HPDE6-E6E7 (cell line): ENCODE measurements at regions not wholly inside any gene's neighbourhood (a gene's known extent, or its start where the extent isn't known, plus 50 kb on each side); places are given as distances from the start of the nearest gene placed in this dataset.
"Not testable (repeated sequence)": the region's sequence is repeated elsewhere in the genome, so short reads cannot be mapped to it uniquely, and the experiment has no call there.

Experiments used
- DNase-seq: peaks from one replicate; pipeline ENCODE4 v3.0.0; 2011; ENCODE audit warnings: missing footprints; ENCODE audit errors: extremely low spot score

DNA sequence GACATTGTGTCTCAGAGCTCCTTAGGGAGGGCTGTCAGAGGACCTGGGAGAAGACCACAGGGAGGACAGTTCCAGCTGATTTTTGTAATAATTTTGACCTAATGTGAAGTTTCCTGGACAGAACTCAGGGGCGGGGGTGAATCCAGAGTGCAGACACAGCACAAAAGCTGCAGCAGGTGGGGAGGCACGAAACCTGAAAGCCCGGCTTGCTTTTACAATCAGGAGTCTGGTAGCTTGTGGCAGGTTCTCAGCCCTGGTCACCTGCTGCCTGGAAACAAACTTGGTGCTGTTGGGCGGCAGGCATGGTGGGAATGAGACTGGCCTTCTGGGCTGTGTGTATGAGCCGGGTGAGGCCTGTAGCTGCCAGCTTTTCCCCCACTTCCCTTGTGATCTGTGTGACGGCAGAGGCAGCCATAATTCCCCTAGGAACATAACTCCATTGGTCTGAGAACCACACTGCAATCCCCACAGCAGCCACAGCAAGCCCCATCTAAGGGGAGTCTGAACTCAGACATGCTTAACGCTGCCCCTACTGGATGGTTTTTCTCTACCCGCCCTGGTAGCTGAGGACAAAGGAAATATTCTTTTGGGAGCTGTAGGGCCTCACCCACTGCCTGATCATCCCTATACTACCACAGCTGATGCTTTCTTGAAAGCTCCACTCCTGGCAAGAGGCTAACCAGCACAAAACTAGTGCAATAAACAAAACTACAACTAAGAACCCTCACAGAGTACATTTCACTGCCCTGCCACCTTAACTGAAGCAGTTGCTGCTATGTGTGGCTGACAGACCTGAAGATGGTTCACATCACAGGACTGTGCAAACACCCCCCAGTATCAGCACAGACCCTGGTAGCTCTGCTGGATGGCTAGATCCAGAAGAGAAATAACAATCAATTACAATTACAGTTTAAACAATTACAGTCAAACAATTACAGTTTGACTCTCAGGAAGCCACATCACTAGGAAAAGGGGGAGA, 1055.1 kb upstream of the GJE1 start:
- peak; percentile 2 for DNase-seq

DNA sequence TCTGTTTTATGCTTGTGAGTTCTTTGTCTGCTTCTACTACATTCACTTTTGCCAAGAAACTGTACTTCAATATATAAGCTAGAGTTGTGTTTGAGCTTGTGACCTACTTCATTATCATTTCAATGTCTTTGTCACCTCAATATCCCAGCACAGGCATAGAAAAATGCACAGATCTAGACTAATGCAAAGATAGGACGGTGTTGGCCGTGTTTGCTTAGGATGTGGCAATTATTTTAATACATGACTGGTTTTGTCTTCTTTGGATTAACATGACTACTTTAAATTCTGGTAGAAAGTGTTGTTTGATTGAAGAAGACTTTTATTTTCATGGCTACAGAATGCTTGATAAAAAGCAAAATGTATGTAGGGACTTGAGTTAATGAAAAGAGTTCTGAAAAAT, 1075.0 kb upstream of the GJE1 start:
- DNase-seq: no peak

DNA sequence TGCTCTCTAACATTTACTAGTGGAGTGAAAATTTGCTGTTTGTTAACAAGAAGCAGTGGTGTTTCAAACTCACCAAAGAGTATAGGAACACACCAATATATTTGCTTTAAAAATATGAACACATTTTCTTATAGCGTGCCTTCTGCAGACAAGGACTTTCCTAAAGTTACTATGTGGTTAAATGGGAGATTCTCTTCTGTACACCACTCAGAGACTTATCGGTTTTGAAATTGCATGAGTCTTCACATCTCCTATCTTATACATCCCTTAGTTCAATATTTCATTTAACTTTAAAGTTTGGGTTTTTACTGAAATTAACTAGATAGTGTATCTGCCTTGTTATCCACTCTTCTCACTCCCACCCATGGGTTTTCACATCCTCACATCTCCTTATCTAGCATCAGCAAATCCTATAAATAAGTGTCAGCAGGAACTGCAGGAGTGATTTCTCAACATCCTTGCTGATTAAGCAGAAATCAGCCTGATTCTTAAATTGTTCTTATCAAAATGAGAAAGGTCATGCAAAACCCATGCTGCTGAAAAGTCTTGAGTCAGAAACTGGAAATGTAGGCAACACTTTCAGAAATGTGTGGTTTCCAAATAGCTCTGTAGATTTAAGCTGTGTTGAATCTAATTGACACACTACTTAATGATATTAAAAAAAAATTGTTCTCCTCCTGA, 1075.6 kb upstream of the GJE1 start:
- no peak for DNase-seq

DNA sequence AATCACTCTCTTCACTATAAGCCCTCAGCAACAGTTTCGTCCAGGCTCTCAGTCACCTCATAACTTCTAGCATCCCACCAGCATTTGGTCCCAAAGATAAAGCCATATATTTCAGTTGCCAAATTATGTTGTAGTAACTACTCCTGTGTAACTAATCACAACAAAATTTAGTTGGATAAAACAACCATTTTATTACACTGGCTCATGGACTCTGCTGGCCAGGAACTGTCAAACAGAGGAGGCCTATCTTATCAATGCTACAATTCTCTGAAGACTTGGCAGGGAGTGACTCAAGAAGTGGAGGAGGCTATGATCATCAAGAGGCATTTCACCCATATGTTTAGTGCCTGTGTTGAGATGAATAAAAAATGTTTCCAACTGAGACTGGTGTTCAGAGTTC, 1082.3 kb upstream of the GJE1 start:
- no peak for DNase-seq

DNA sequence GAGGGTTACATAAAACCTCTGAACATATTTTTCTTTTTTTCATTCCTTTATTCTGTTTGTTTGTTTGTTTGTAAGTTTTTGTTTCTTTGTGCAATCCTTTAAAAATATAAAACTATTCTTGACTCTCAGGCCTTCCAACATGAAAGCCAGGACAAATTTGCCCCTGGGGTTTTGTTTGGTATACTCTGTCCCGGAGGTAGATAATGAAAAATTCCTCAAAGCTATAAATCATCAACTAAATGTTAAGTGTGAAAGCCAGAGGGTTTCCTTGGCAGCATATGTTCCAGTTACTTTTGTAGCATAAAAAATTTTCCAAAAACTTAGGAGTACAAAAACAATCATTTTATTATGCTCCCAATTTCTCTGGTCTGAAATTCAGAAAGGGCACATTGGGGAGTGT, 1084.3 kb upstream of the GJE1 start:
- DNase-seq: no peak

DNA sequence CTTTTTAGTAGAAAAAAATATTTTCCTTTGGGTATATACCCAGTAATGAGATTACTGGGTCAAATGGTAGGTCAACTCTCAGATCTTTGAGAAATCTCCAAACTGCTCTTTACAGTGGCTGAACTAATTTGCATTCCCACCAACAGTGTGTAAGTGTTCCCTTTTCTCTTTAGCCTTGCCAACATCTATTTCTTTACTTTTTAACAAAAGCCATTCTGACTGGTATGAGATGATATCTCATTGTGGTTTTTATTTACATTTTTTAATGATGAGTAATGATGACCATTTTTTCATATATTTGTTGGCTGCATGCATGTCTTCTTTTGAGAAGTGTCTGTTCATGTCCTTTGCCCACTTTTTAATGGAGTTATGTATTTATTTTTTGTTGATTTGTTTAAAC, 1086.2 kb upstream of the GJE1 start:
- DNase-seq: not testable (repeated sequence)

DNA sequence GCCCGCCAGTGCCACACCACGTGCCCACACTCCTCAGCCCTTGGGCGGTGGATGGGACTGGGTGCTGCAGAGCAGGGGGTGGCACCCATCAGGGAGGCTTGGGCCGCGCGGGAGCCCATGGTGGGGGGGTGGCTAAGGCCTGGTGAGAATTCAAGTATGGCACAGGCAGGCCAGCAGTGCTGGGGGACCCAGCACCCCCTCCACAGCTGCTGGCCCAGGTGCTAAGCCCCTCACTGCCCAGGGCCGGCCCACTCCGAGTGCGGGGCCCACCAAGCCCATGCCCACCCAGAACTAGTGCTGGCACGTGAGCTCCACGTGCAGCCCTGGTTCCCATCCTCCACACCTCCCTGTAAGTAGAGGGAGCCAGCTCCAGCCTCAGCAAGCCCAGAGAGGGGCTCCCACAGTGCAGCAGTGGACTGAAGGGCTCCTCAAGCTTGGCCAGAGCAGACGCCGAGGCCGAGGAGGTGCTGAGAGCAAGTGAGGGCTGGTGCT, 1091.1 kb upstream of the GJE1 start:
- DNase-seq: no peak

DNA sequence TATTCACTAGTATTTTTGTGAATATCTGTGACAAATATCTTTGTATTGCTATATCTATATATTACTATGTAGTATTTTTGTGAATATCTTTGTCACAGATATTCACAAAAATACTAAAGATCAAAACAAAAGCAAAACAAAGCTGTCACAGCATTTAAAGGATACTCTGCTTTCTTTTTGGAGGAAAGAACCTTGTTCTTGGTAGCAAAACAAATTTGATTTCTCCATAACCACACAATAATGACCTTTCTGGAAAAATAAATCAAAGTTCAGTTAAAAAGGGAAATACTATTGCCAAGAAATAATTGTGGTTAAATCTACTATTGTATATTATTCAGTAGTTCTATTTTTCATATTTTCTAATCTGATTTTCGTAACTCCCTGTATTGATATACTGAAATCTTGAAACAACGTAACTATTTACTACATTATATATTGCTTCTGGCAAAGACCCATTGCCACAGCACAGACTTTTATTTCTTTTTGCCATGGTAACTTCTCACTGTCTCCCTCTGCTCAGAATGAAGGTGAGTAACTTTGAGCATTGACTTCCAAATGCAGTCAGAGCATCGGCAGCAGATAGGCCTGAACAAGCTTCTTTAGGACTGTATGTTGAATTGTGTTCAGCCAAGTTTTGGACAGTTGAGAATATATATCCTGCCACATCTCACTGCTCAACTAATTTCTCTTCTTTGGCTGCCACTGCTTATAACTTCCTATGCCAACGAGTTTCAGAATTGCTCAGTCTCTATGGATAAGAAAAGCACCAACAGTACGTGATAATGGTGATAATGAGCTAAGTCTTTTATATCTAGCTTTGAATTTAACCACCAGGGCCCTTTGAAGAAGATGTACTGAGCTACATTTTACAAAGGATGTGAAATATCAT, 1097.2 kb upstream of the GJE1 start:
- DNase-seq: no peak

DNA sequence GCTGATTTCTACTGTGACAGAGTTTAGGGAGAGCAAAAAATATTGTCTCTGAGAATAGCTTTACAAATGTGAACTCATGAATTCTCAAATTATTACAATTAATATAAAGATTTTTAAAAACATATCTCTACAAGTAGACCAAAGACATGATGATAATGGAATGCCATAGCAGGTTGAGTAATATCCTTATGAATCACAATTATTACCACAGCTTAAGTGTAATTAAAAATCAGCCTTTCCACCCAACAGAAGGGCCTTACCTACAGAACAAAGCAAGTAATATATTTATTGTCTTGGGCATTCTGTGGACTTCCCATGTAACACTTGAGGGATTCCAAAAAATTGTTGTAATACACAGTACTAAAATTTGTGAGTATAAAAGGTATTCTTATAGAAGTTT, 1099.6 kb upstream of the GJE1 start:
- peak; percentile 5 for DNase-seq

DNA sequence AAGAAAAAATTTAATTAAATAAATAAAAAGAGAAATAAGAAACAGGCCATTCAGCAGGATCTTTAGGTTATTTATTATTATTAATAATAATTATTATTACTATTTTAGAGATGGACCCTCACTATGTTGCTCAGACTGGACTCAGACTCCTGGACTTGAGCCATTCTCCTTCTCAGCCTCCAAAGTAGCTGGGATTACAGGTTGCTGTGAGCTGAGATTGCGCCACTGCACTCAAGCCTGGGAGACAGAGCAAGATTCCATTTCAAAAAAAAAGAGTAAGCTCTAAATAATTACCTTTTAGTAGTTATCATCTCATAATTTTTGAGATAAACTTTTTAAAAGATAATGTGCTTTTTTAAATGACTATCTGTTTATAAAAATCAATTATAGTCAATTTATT, 1102.8 kb upstream of the GJE1 start:
- DNase-seq: no peak

DNA sequence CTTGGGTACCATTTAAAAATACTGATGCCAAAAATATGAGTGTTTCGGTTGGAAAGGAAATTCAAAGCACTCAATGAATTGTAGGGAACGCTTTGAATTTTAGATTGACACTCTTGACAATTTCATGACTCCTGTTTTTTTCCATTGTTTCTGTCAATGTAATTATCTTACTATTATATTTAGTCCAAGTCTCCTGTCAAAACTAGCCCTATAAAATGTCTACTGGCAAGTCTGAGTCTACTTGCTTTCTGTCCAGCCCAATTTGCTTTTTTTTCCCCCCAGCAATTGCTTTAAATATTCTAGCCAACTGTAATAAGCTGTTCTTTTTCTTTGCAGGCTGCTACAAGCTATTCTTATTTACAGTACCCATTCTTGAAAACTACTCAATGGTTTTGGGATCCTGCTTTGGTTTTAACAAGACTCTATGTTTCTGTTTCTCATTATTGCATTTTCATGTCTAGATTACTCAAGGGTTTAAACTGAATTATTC, 1103.9 kb upstream of the GJE1 start:
- DNase-seq: no peak

DNA sequence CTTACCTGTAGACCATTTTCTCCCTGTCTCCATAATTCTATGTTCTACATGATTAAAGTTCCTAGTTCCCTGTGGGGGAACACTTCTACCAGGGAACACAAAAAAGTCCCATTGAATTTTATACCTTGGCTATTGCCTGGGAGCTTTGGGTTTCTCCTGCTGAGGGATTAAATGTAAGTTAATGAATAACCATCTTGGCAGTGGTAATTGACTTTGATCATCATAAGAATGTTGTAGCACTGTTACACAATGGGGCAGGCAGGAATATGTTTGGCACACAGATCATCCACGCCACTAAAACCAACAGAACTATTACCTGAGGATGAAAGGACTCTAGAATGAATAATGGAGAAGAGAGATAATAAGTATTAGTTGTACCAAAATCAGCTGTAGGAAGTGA, 1106.2 kb upstream of the GJE1 start:
- DNase-seq: no peak

DNA sequence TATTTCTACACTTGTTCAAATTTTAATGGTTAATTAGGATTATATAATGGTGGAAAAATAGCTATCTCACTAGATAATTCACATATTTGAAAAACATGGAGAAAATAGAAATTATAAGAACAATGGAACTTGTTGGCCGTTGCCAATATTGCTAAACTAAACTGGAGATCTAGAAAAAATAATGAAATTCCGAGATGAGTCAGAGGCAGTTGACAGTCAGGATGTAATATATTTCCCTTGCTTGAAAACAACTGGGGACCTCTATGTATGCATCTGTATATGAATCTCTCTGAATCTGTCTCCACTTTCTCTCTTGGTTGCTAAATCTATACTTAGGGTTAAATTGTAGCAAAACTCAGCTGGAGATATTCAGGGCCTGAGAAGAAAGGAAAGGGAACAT, 1108.2 kb upstream of the GJE1 start:
- DNase-seq: no peak

DNA sequence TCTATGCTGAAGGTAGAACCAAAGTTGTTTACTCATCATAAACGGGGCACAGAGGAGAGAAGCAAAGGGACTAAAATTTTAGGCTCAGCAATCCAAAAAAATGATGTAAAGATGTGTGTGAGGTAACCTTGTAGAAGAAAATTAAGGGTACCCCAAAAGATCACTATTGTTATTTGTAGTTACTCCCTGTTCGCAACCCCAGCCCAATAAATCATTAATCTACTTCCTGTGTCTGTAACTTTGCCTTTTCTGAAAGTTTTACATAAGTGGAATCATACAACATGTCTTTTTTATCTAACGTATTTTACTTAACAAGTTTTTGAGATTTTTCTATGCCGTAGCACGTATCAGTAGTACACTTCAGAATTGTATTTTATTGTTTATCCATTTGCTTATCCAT, 1114.8 kb upstream of the GJE1 start:
- no peak for DNase-seq

DNA sequence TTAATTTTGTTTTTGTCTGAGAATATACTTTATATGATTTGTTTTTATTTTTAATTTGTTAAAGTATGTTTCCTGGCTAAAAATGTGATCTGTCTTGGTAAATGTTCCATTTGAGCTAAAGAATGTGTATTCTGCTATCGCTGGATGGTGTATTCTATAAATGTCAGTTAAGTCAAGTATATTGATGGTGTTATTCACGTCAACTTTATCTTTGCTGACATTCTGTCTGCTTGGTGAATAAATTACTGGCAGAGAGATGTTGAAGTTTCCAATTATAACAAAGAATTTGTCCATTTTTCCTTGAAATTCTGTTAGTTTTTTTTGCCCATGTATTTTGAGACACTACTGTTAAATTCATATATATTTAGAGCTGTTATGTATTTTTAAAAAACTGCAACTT, 1131.8 kb upstream of the GJE1 start:
- no peak for DNase-seq

DNA sequence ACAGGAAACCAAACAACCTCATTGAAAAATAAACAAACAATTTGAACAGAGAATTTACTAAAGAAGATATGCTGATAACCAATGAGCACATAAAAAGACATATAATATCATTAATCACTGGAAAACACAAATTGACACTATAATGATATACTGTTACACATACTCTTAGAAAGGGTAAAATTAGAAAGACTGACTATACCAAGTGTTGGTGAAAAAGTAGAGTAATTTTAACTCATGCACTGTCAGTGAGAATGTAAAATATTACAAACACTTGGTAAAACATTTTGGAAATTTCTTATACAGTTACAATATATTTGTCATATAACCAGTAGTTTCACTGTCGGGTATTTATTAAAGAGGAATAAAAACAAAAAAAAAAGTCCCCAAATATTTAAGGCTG, 1139.2 kb upstream of the GJE1 start:
- DNase-seq: no peak

DNA sequence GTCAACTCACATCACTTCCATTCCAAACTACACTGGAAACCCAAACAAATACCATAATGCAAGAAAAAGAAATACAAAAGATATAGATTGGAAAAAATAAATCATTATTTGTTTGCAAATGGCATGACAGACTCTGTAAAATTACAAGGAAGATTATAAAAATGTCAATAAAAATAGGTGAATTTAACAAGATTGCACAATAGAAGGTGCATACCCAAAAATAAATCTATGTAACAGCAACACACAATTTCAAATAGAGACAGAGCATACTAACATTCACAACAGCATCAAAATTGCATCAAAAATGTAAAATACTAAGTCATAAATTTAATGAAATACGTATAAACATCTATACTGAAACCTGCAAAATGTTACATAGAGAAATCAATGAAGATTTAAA, 1140.0 kb upstream of the GJE1 start:
- no peak for DNase-seq

DNA sequence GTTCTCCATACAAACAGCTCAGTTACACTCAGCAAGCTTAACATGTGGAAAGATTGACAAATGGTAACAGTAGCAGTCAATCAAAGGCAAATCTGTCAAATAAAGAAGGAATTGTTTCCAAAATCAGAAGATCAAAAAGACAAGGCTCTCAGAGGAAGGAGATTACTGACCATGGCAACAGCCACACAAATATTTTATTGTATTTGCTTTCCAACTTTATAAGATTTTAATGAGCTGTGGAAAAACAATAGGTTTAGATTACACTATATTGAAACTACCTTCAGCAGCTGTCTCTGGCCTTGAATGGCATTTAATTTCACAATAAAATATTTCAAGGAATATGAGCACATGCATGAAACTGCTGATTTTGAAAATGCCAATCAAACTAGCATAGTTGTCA, 1143.9 kb upstream of the GJE1 start:
- no peak for DNase-seq

DNA sequence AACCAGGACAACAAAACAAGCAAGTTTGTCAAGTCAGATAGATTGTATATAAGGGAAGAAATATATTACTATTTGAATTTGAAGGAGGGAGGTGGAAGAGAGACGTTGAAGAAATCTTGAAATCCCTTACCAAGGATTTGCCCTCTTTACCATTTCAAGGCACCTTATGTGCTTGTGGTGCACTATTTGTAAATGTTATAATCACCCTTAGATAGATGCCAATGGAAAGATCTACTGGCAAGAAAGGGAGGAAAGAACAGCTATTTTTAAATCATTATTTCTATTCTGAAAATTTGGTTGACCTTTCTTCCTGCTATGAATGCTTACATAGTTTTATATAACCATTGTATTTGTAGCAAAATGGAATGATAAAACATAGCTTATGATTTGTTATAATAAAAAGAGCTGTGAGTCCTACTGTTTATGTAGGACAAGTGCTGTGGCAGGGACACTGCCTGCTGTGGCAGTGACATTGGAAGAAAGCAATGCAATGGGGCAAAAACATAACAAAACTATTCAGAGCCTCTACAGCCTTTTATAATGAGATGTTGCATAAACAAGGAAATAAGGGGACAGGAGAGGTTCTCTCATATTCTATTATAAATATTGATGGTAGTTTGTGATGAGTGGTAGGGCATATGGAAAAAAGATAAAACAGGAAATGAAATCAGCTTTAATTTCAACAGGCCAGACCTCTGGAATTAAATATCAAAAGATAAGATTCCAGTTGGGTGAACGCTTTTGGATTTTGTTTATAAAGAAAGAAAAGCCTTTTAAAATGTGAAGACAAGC, 1145.2 kb upstream of the GJE1 start:
- no peak for DNase-seq

DNA sequence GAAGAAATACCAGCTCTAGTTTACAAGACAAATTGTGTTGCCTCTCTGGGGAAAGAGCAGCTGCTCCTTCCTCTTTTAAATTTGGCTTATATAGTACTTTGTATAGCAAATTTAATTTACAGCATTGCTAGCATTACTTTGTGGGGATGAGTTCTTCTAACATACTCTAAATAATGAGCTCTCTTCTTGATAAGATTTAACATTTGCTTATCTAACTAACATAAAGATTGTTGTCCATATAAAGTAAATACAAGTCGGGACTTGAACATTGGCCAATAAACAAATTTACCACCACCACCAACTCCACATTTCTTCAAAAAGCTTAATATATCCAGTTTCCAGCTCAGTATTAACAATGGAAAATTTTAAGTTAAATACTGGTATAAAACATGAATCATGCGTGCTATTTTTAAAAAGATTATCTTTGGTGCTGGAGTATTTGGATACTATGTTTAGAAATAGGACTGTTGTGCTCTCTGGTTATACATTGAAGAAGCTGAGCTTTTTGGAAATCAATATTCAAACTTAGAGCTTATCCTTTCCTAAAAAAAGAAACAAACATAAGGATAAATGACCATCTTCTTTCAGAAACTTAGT, 1146.9 kb upstream of the GJE1 start:
- DNase-seq: no peak
